Sigmoid colon (tissue), 6 donors: ENCODE measurements at regions not wholly inside any gene's neighbourhood (a gene's known extent, or its start where the extent isn't known, plus 50 kb on each side); places are given as distances from the start of the nearest gene placed in this dataset.
"Not testable (repeated sequence)": the region's sequence is repeated elsewhere in the genome, so short reads cannot be mapped to it uniquely, and the experiment has no call there.

Experiments used
- DNase-seq: peaks from one replicate; pipeline ENCODE4 v3.0.0-alpha.2; 2019
- H3K27ac ChIP-seq, 4 donors: fragments of 200-600 bp; sonication (generic); one replicate each; pipeline ENCODE4 v1.5.1; 2016 to 2019; ENCODE audit warnings: mild to moderate bottlenecking in 1 of 4
- H3K27me3 ChIP-seq, 3 donors: fragments of 200-600 bp; sonication (generic); one replicate each; pipeline ENCODE4 v1.5.1; 2019; ENCODE audit warnings: mild to moderate bottlenecking in 1 of 3
- H3K36me3 ChIP-seq, 4 donors: fragments of 200-600 bp; sonication (generic); one replicate each; pipeline ENCODE4 v1.5.1; 2016 to 2019
- H3K4me1 ChIP-seq, 4 donors: fragments of 200-600 bp; sonication (generic); one replicate each; pipeline ENCODE4 v1.5.1; 2017 to 2019
- H3K4me3 ChIP-seq, 4 donors: fragments of 200-600 bp; sonication (generic); one replicate each; pipeline ENCODE4 v1.5.1; 2017 to 2019; ENCODE audit warnings: mild to moderate bottlenecking in 2 of 4, moderate library complexity in 1 of 4
- H3K9me3 ChIP-seq, 4 donors: fragments of 200-600 bp in 3 of 4; sonication (generic) in 3 of 4; one replicate each; pipeline versions ENCODE4 v1.5.1 to v1.6.1; 2013 to 2019
- EP300 ChIP-seq, 4 donors: sonication (generic); formaldehyde crosslinking; IDR thresholded peaks; one replicate each; pipeline ENCODE4 v1.6.1; 2017; ENCODE audit warnings: antibody characterized with exemption in 4 of 4
- POLR2A ChIP-seq, 2 donors: fragments of 450-650 bp; IDR thresholded peaks; one replicate each; pipeline ENCODE4 v1.6.1; 2016; ENCODE audit warnings: antibody characterized with exemption in 2 of 2, mild to moderate bottlenecking in 2 of 2, moderate library complexity in 2 of 2
- POLR2AphosphoS5 ChIP-seq, 4 donors: sonication (generic); formaldehyde crosslinking; IDR thresholded peaks; one replicate each; pipeline ENCODE4 v1.6.1; 2017; ENCODE audit warnings: antibody characterized with exemption in 4 of 4
- WGBS, 2 donors: extraction: QIAGEN DNeasy Blood & Tissue Kit; methylation state at CpG; one replicate each; pipeline ENCODE4 v1.1.7; 2013; 5-methylcytosine and 5-hydroxymethylcytosine counted together
- intact Hi-C: fragments of 100-400 bp; cut with DNase I; formaldehyde crosslinking; loops from one replicate; pipeline ENCODE4 v1.15.1; 2023
- TF ChIP-seq, protein P1 (sequence below), 4 experiments: fragments of 450-650 bp in 3 of 4; fragments of 200-600 bp in 1 of 4; IDR thresholded peaks; one replicate each; pipeline ENCODE4 v1.5.1; 2016 to 2019; ENCODE audit warnings: antibody characterized with exemption in 4 of 4, mild to moderate bottlenecking in 3 of 4, moderate library complexity in 2 of 4
- donor health status: healthy with polysubstance abuse.
- donor health status: healthy.

DNA sequence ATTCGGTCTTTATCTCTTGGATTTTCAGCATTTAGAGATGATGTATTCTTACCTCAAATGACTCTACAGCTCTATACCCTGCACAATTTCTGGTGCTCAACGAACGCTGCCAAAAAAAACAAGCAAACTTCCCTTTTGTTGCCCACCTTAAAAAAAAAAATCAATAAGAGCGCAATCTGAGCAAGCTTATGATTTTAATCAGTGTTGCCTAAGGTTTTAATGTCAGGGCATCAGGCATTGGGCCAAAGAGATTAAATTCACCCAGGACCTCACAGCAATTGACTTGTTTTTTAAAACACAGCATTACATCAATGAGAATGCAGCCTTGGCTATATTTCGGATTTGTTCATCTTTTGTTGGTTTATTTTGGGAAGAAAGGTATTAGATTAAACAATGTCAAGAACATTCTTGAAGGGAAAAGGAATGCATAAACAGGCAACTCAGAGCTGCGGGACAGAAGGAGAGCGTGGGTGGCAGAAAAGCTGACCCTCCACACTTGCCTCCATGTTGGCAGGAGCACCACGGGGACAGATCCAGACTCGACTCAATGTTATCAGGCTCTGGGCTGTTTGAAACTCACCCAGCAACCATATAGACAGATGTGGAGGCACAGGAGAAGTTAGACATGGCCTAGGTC, 127.5 kb upstream of the DAPK1 start:
- Histone ChIP-seq H3K4me1 (peaks cover 0 to 9% (median 3%) of the 10 kb centered on the region in 4 donors), H3K4me3 (no peak overlapping the region), H3K36me3 (no peaks in the 10 kb centered on the region), H3K9me3 (peaks cover 0 to 1% (median 0%) of the 10 kb centered on the region in 4 donors), H3K27me3 (no peaks in the 10 kb centered on the region), H3K27ac (no peak overlapping the region)
- intact Hi-C loops = no loop called here
- DNase-seq = no peak
- no peak for TF ChIP-seq EP300 (IDR thresholded peaks at IDR 0.05)
- 75 to 88% methylated on average over 9 of the region's 9 CpGs for WGBS, 2 donors

DNA sequence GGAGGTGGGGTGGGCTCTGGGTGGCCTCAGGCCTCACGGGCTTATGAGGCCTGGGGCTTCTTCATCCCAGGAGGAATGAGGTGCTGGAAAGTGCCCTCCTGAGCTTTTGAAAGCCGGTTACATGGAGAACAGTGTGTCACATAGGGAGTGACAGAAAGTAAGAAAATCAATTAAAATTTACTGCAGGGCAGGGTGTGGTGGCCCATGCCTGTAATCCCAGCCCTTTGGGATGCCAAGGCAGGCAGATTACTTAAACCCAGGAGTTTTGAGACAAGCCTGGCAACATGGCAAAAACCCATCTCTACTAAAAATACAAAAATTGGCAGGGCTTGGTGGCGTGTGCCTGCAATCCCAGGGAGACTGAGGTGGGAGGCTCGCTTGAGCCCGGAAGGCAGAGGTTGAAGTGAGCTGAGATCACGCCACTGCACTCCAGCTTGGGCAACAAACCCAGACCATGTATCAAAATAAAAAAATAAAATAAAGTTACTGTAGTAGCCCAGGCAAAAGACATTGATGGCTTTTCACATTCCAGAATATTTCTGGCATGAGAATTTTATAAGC, 125.8 kb upstream of the DAPK1 start:
- TF ChIP-seq POLR2AphosphoS5 (IDR thresholded peaks at IDR 0.05) = no peak
- TF ChIP-seq POLR2A (IDR thresholded peaks at IDR 0.05) = no peak
- TF ChIP-seq EP300 (IDR thresholded peaks at IDR 0.05) = no peak
- TF ChIP-seq, protein P1, sequence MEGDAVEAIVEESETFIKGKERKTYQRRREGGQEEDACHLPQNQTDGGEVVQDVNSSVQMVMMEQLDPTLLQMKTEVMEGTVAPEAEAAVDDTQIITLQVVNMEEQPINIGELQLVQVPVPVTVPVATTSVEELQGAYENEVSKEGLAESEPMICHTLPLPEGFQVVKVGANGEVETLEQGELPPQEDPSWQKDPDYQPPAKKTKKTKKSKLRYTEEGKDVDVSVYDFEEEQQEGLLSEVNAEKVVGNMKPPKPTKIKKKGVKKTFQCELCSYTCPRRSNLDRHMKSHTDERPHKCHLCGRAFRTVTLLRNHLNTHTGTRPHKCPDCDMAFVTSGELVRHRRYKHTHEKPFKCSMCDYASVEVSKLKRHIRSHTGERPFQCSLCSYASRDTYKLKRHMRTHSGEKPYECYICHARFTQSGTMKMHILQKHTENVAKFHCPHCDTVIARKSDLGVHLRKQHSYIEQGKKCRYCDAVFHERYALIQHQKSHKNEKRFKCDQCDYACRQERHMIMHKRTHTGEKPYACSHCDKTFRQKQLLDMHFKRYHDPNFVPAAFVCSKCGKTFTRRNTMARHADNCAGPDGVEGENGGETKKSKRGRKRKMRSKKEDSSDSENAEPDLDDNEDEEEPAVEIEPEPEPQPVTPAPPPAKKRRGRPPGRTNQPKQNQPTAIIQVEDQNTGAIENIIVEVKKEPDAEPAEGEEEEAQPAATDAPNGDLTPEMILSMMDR (IDR thresholded peaks at IDR 0.05) = no peak
- intact Hi-C loops = no loop called here
- peaks cover 0 to 11% (median 4%) of the 10 kb centered on the region in 4 donors for H3K4me1 ChIP-seq
- WGBS, 2 donors = 82 to 91% methylated on average over 6 of the region's 6 CpGs
- no peaks in the 10 kb centered on the region for H3K36me3 ChIP-seq
- H3K27ac ChIP-seq = no peak overlapping the region
- no peak for DNase-seq
- no peak overlapping the region for H3K4me3 ChIP-seq
- H3K27me3 ChIP-seq = no peaks in the 10 kb centered on the region
- peaks cover 0 to 1% (median 0%) of the 10 kb centered on the region in 4 donors for H3K9me3 ChIP-seq

DNA sequence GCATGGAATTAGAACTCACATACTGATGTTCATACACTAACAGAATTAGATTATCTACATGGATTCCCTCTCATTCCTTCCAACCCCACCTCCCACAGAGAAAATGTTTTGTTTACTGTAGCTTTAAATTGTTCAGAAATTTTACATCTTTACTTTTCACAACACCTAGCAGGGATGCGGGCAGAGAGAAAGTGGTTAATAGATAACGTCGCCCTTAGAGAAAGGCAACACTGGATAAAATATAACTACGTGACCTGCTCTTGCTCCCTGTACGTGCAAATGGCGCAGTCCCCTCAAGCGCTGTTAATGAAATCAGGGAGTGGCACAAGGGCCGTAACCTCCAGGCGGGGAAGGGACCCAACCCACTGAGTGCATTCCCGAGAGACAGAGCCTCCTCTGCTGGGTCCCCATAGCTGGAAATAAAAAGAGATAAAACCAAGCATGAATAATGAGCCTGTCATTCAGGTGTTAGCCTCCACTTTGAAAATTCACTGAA, 125.3 kb upstream of the DAPK1 start:
- Histone ChIP-seq H3K36me3 (no peaks in the 10 kb centered on the region), H3K27me3 (no peaks in the 10 kb centered on the region), H3K4me3 (no peak overlapping the region), H3K27ac (no peak overlapping the region), H3K4me1 (peaks cover 0 to 11% (median 4%) of the 10 kb centered on the region in 4 donors), H3K9me3 (no peaks in the 10 kb centered on the region)
- DNase-seq = no peak
- 21 to 73% methylated on average over 10 of the region's 10 CpGs for WGBS, 2 donors
- intact Hi-C loops = no loop called here
- no peak for TF ChIP-seq EP300 (IDR thresholded peaks at IDR 0.05)
- no peak for TF ChIP-seq POLR2A (IDR thresholded peaks at IDR 0.05)
- TF ChIP-seq, protein P1 (IDR thresholded peaks at IDR 0.05) = no peak
- no peak for TF ChIP-seq POLR2AphosphoS5 (IDR thresholded peaks at IDR 0.05)

DNA sequence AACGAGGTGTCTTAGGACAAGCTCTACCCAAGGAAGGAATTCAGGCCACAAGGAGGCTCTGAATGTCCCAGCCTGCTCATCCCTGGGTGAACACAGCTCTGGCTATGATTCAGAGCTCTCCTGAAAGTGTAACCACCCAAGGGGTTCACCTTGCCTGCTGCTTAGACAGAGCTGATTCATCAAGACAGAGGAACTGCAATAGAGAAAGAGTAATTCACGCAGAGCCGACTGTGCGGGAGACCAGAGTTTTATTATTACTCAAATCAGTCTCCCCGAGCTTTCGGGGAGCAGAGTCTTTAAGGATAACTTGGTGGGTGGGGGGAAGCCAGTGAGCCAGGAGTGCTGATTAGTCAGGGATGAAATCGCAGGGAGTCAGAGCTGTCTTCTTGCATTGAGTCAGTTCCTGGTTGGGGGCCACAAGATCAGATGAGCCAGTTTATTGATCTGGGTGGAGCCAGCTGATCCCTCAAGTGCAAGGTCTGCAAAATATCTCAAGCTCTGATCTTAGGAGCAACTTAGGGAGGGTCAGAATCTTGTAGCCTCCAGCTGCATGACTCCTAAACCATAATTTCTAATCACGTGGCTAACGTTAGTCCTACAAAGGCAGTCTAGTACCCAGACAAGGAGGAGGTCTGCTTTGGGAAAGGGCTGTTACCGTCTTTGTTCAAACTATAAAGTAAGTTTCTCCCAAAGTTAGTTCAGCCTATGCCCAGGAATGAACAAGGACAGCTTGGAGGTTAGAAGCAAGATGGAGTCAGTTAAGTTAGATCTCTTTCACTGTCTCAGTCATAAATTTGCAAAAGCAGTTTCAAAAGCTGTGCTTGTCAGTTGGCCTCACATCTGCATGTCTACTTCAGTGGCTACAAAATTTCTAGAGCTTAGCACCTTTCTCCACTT, 123.4 kb upstream of the DAPK1 start:
- DNase-seq, H3K9me3 ChIP-seq, H3K27ac ChIP-seq, intact Hi-C loops, H3K27me3 ChIP-seq, H3K4me3 ChIP-seq, H3K36me3 ChIP-seq: not testable (repeated sequence)
- peaks cover 0 to 11% (median 4%) of the 10 kb centered on the region in 4 donors for H3K4me1 ChIP-seq
- WGBS, 2 donors = 80 to 86% methylated on average over 10 of the region's 10 CpGs

DNA sequence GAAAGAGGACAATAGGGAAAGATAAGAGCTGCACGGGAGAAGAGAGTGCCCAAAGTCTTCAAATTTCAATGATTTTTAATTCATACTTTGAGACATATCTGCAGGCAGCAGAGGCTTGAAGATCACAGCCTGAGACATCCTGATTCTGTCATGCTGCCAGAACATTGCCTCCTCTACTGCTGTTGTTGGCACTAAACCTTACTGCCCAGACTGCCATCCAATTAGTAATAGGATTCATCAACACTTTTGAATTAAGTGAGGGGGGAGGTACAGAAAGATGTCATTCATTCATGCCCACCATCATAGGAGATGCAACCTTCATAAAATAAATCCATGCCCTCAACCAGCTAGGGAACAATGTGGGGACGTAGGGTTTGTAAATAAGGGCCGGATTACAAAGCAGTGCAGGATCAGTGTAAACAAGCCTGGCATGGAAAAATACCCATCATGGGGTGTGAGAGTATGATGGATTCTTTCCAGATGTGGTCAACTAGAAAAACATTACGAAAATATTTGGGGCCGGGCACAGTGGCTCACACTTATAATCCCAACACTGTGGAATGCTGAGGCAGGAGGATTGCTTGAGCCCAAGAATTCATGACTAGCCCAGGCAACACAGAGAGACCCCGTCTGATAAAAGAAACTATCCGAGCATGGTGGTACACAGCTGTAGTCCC, 122.1 kb upstream of the DAPK1 start:
- Histone ChIP-seq H3K36me3 (no peaks in the 10 kb centered on the region), H3K9me3 (no peaks in the 10 kb centered on the region), H3K27me3 (no peaks in the 10 kb centered on the region), H3K27ac (no peak overlapping the region), H3K4me1 (peaks cover 0 to 8% (median under 1%) of the 10 kb centered on the region in 4 donors), H3K4me3 (no peak overlapping the region)
- WGBS, 2 donors = 78% methylated on average over 7 of the region's 7 CpGs
- intact Hi-C loops = no loop called here
- no peak for DNase-seq
- TF ChIP-seq EP300 (IDR thresholded peaks at IDR 0.05) (no peak), POLR2A (IDR thresholded peaks at IDR 0.05) (no peak), POLR2AphosphoS5 (IDR thresholded peaks at IDR 0.05) (no peak)
- TF ChIP-seq, protein P1 (IDR thresholded peaks at IDR 0.05) = no peak
